Hepatocyte (in vitro differentiated cells): ENCODE measurements at regions not wholly inside any gene's neighbourhood (a gene's known extent, or its start where the extent isn't known, plus 50 kb on each side); places are given as distances from the start of the nearest gene placed in this dataset.

Experiments
- CTCF ChIP-seq: fragments of 200-600 bp; sonication (generic); IDR thresholded peaks from 2 replicates; pipeline ENCODE4 v1.5.1; 2016; ENCODE audit warnings: antibody characterized with exemption, mild to moderate bottlenecking; ENCODE audit not compliant: poor library complexity
- EZH2 ChIP-seq: fragments of 200-600 bp; sonication (generic); IDR thresholded peaks from 2 replicates; pipeline ENCODE4 v1.6.1; 2016; ENCODE audit warnings: antibody characterized with exemption, mild to moderate bottlenecking, borderline replicate concordance
- EZH2phosphoT487 ChIP-seq: fragments of 200-600 bp; sonication (generic); IDR thresholded peaks from one replicate; pipeline ENCODE4 v1.6.1; 2018; ENCODE audit warnings: antibody characterized with exemption, mild to moderate bottlenecking, low read depth, moderate library complexity; ENCODE audit not compliant: unreplicated experiment, severe bottlenecking

- TF ChIP-seq CTCF (no peak), EZH2phosphoT487 (no peak), EZH2 (no peak)
These were observed 50.0 kb upstream of the AADAT start for GRCh38 chr4:170139764-170140163.
